PC-9 (cell line): ENCODE measurements at regions not wholly inside any gene's neighbourhood (a gene's known extent, or its start where the extent isn't known, plus 50 kb on each side); places are given as distances from the start of the nearest gene placed in this dataset.

Experiments
- BruUV-seq: library from RNA; stranded (reverse); fragments of 400-500 nt; replicated peaks from 2 replicates; lab custom pipeline; 2021; lab: Mats Ljungman, UMichigan
- CTCF ChIA-PET: fragments of 300-600 bp; sonication (Branson Sonifier 250); formaldehyde crosslinking; loops from one replicate; lab custom pipeline; 2022; ENCODE audit warnings: antibody characterized with exemption; lab: Charles Lee
- POLR2A ChIA-PET: fragments of 300-600 bp; sonication (Branson Sonifier 250); formaldehyde crosslinking; loops from one replicate; lab custom pipeline; 2022; ENCODE audit warnings: antibody characterized with exemption; ENCODE audit not compliant: unreplicated experiment; lab: Charles Lee
- DNase-seq, 2 experiments: peaks; one replicate each; pipeline versions ENCODE4 v3.0.0 to v3.0.0-alpha.2; 2015 to 2022; ENCODE audit warnings: mixed read lengths in 1 of 2
- H2AFZ ChIP-seq: fragments of 200-600 bp; sonication (generic); 2 replicates; pipeline ENCODE4 v1.8.1; 2017; ENCODE audit warnings: antibody characterized with exemption
- H3F3A ChIP-seq: fragments of 200-600 bp; sonication (generic); 2 replicates; pipeline ENCODE4 v1.8.1; 2017; ENCODE audit warnings: antibody characterized with exemption, mild to moderate bottlenecking, low read depth; ENCODE audit not compliant: insufficient read depth
- H3K27ac ChIP-seq: fragments of 200-600 bp; sonication (generic); 2 replicates; pipeline ENCODE4 v1.6.1; 2016; ENCODE audit warnings: mixed run types
- H3K27me3 ChIP-seq: fragments of 200-600 bp; sonication (generic); 2 replicates; pipeline ENCODE4 v1.6.1; 2016; ENCODE audit warnings: low read depth, mixed run types; ENCODE audit not compliant: insufficient read depth
- H3K36me3 ChIP-seq: fragments of 200-600 bp; sonication (generic); 2 replicates; pipeline ENCODE4 v1.6.1; 2016; ENCODE audit warnings: low read depth, mixed run types
- H3K4me1 ChIP-seq: fragments of 200-600 bp; sonication (generic); replicated peaks from 2 replicates; pipeline ENCODE4 v1.6.1; 2016; ENCODE audit warnings: mixed run types; ENCODE audit not compliant: insufficient read depth
- H3K4me2 ChIP-seq: fragments of 200-600 bp; sonication (generic); 2 replicates; pipeline ENCODE4 v1.6.1; 2017; ENCODE audit warnings: mixed run types
- H3K4me3 ChIP-seq: fragments of 200-600 bp; sonication (generic); 2 replicates; pipeline ENCODE4 v1.6.1; 2016; ENCODE audit warnings: mixed run types
- H3K79me2 ChIP-seq: fragments of 200-600 bp; sonication (generic); 2 replicates; pipeline ENCODE4 v1.6.1; 2017; ENCODE audit warnings: low read depth, mixed run types
- H3K9me2 ChIP-seq: fragments of 200-600 bp; sonication (generic); 2 replicates; pipeline ENCODE4 v1.8.1; 2017; ENCODE audit warnings: mild to moderate bottlenecking; ENCODE audit not compliant: insufficient read depth
- H3K9me3 ChIP-seq: fragments of 200-600 bp; sonication (generic); 2 replicates; pipeline ENCODE4 v1.8.1; 2016; ENCODE audit warnings: low read depth; ENCODE audit not compliant: insufficient read depth
- H4K20me1 ChIP-seq: fragments of 200-600 bp; sonication (generic); 2 replicates; pipeline ENCODE4 v1.8.1; 2017; ENCODE audit not compliant: insufficient read depth
- CTCF ChIP-seq: fragments of 200-600 bp; sonication (generic); conservative IDR thresholded peaks from 2 replicates; pipeline ENCODE4 v1.6.1; 2017; ENCODE audit warnings: mixed run types, antibody characterized with exemption, mild to moderate bottlenecking, moderate library complexity
- EZH2 ChIP-seq: fragments of 200-600 bp; sonication (generic); IDR thresholded peaks from 2 replicates; pipeline ENCODE4 v1.8.0; 2017; ENCODE audit warnings: antibody characterized with exemption, low read depth
- intact Hi-C: fragments of 100-400 bp; cut with micrococcal nuclease; formaldehyde crosslinking; loops from one replicate; pipeline ENCODE4 v1.10.0; 2022; ENCODE audit not compliant: unreplicated experiment

- Histone ChIP-seq H4K20me1 (no peaks in the 10 kb centered on the region), H3K27ac (no peak overlapping the region), H3F3A (no peaks in the 10 kb centered on the region), H3K4me3 (no peak overlapping the region), H3K4me2 (no peak overlapping the region), H3K9me3 (no peaks in the 10 kb centered on the region), H2AFZ (no peak overlapping the region), H3K79me2 (no peaks in the 10 kb centered on the region), H3K4me1 (0 out of 2 replicates have a peak, but pooled peaks cover 6% of the 10 kb centered on the region), H3K27me3 (no peaks in the 10 kb centered on the region), H3K36me3 (no peaks in the 10 kb centered on the region), H3K9me2 (no peaks in the 10 kb centered on the region)
- no peak for DNase-seq
- no TSS peak for BruUV-seq
- intact Hi-C loops, result no loop called here
- ChIA-PET CTCF (interaction anchor here (0.6 kb wide), 1 partner anchor 107 kb away, joined by 3 read pairs; no protein-coding TSS in a partner anchor), POLR2A (no interaction called here)
- TF ChIP-seq EZH2 (no peak), CTCF (no peak)
These were observed 55.2 kb upstream of the SMAD6 start for GRCh38 chr15:66646799-66647198.

- Histone ChIP-seq H3K4me2 (no peak overlapping the region), H3K36me3 (no peaks in the 10 kb centered on the region), H3K9me2 (no peaks in the 10 kb centered on the region), H3K79me2 (no peaks in the 10 kb centered on the region), H3K9me3 (no peaks in the 10 kb centered on the region), H3K4me3 (no peak overlapping the region), H2AFZ (no peak overlapping the region), H3F3A (no peaks in the 10 kb centered on the region), H4K20me1 (no peaks in the 10 kb centered on the region), H3K27me3 (no peaks in the 10 kb centered on the region), H3K27ac (no peak overlapping the region), H3K4me1 (0 out of 2 replicates have a peak, but pooled peaks cover 6% of the 10 kb centered on the region)
- ChIA-PET CTCF (no interaction called here), POLR2A (no interaction called here)
- BruUV-seq, result no TSS peak
- TF ChIP-seq CTCF, result no peak
- TF ChIP-seq EZH2, result no peak
- peak in 1 of 2 experiments; percentile 64 for DNase-seq
- intact Hi-C loops, result no loop called here
These were observed 54.7 kb upstream of the SMAD6 start for GRCh38 chr15:66647358-66647757.

- ChIA-PET POLR2A (interaction anchor here (0.6 kb wide), 2 partner anchors 12 to 935 kb away, joined by 3 to 4 read pairs; no protein-coding TSS in a partner anchor), CTCF (interaction anchor here (0.7 kb wide), 2 partner anchors 111 to 204 kb away, joined by 3 to 4 read pairs; no protein-coding TSS in a partner anchor)
- Histone ChIP-seq H2AFZ (no peak overlapping the region), H3F3A (no peaks in the 10 kb centered on the region), H3K4me1 (0 out of 2 replicates have a peak, but pooled peaks cover 6% of the 10 kb centered on the region), H4K20me1 (no peaks in the 10 kb centered on the region), H3K79me2 (no peaks in the 10 kb centered on the region), H3K9me2 (no peaks in the 10 kb centered on the region), H3K36me3 (no peaks in the 10 kb centered on the region), H3K27me3 (no peaks in the 10 kb centered on the region), H3K27ac (no peak overlapping the region), H3K4me3 (no peak overlapping the region), H3K9me3 (no peaks in the 10 kb centered on the region), H3K4me2 (no peak overlapping the region)
- intact Hi-C loops, result no loop called here
- no TSS peak for BruUV-seq
- TF ChIP-seq EZH2 (no peak), CTCF (no peak)
- DNase-seq, result no peak
These were observed 53.4 kb upstream of the SMAD6 start for GRCh38 chr15:66648588-66648987.
